IMR-90 (cell line): ENCODE measurements at regions not wholly inside any gene's neighbourhood (a gene's known extent, or its start where the extent isn't known, plus 50 kb on each side); places are given as distances from the start of the nearest gene placed in this dataset.
A peak's percentile ranks its signal among the peaks of the same experiment; 100 is the strongest.

Experiments
- ATAC-seq: fragments of 200-7000 bp; cut with Tn5 transposase; 2 replicates; pipeline ENCODE4 v1.9.1; 2020; ENCODE audit warnings: low read depth, mild to moderate bottlenecking, moderate library complexity
- BruUV-seq: library from RNA; stranded (reverse); fragments of 400-500 nt; replicated peaks from 2 replicates; lab custom pipeline; 2021; lab: Mats Ljungman, UMichigan
- CTCF ChIA-PET: fragments of 300-600 bp; formaldehyde crosslinking; extraction: SDS; loops from one replicate; lab custom pipeline; 2021; ENCODE audit warnings: antibody characterized with exemption; lab: Yijun Ruan, JAX
- POLR2A ChIA-PET: fragments of 300-600 bp; sonication (Branson Sonifier 250); formaldehyde crosslinking; loops from one replicate; lab custom pipeline; 2022; ENCODE audit warnings: antibody characterized with exemption; ENCODE audit not compliant: unreplicated experiment; lab: Charles Lee
- DNase-seq: peaks from one replicate; pipeline ENCODE4 v3.0.0; 2013
- H2AFZ ChIP-seq: replicated peaks from 2 replicates; pipeline ENCODE3; 2013; ENCODE audit warnings: low read length, mild to moderate bottlenecking; ENCODE audit not compliant: poor library complexity
- H2AK5ac ChIP-seq: 2 replicates; pipeline ENCODE4 v1.6.1; 2013; ENCODE audit warnings: low read depth, low read length, inconsistent platforms
- H2AK9ac ChIP-seq: replicated peaks from 2 replicates; pipeline ENCODE3; 2013; ENCODE audit warnings: mild to moderate bottlenecking, low read depth, low read length, moderate library complexity; ENCODE audit not compliant: poor library complexity
- H2BK120ac ChIP-seq: 2 replicates; pipeline ENCODE4 v1.6.1; 2013; ENCODE audit warnings: low read depth, low read length, inconsistent platforms
- H2BK15ac ChIP-seq: 3 replicates; pipeline ENCODE4 v1.6.1; 2013; ENCODE audit warnings: low read depth, low read length, inconsistent platforms
- H2BK20ac ChIP-seq: 2 replicates; pipeline ENCODE4 v1.6.1; 2013; ENCODE audit warnings: low read depth, mild to moderate bottlenecking, inconsistent platforms, low read length, moderate library complexity
- H2BK5ac ChIP-seq: 2 replicates; pipeline ENCODE4 v1.6.1; 2013; ENCODE audit warnings: mild to moderate bottlenecking, low read depth, low read length, inconsistent platforms; ENCODE audit not compliant: poor library complexity, severe bottlenecking
- H3K14ac ChIP-seq: replicated peaks from 2 replicates; pipeline ENCODE4 v1.6.1; 2013; ENCODE audit warnings: low read depth, low read length, inconsistent platforms
- H3K18ac ChIP-seq: 2 replicates; pipeline ENCODE4 v1.6.1; 2013; ENCODE audit warnings: low read depth, low read length, control low read depth
- H3K23ac ChIP-seq: 2 replicates; pipeline ENCODE4 v1.6.1; 2013; ENCODE audit warnings: low read depth, low read length, inconsistent platforms
- H3K27ac ChIP-seq: 2 replicates; pipeline ENCODE4 v1.5.1; 2013; ENCODE audit warnings: mild to moderate bottlenecking, control low read depth, low read length; ENCODE audit not compliant: insufficient read depth
- H3K27me3 ChIP-seq: 2 replicates; pipeline ENCODE4 v1.6.1; 2013; ENCODE audit warnings: low read length; ENCODE audit not compliant: control insufficient read depth, insufficient read depth
- H3K36me3 ChIP-seq: 2 replicates; pipeline ENCODE4 v1.6.1; 2013; ENCODE audit warnings: low read length, mixed read lengths; ENCODE audit not compliant: control insufficient read depth, insufficient read depth
- H3K4ac ChIP-seq: 2 replicates; pipeline ENCODE4 v1.6.1; 2013; ENCODE audit warnings: low read depth, low read length, inconsistent platforms
- H3K4me1 ChIP-seq: 2 replicates; pipeline ENCODE4 v1.6.1; 2013; ENCODE audit warnings: low read length, mixed read lengths; ENCODE audit not compliant: control insufficient read depth, insufficient read depth
- H3K4me2 ChIP-seq: 2 replicates; pipeline ENCODE4 v1.6.1; 2013; ENCODE audit warnings: low read depth, mild to moderate bottlenecking, control low read depth, low read length, moderate library complexity
- H3K4me3 ChIP-seq: 2 replicates; pipeline ENCODE4 v1.5.1; 2013; ENCODE audit warnings: low read depth, mild to moderate bottlenecking, control low read depth, low read length, moderate library complexity; ENCODE audit not compliant: insufficient read depth
- H3K56ac ChIP-seq: 2 replicates; pipeline ENCODE4 v1.6.1; 2013; ENCODE audit warnings: low read length, inconsistent platforms; ENCODE audit not compliant: insufficient read depth; ENCODE audit errors: extremely low read depth
- H3K79me1 ChIP-seq, 2 experiments: 2 replicates each; pipeline ENCODE4 v1.6.1; 2013; ENCODE audit warnings: low read length in 2 of 2, inconsistent platforms in 1 of 2, low read depth in 1 of 2
- H3K9ac ChIP-seq: 2 replicates; pipeline ENCODE4 v1.6.1; 2013; ENCODE audit warnings: low read depth, low read length, control low read depth
- H3K9me1 ChIP-seq: 2 replicates; pipeline ENCODE4 v1.6.1; 2013; ENCODE audit warnings: low read length, inconsistent platforms; ENCODE audit not compliant: insufficient read depth
- H3K9me3 ChIP-seq: 2 replicates; pipeline ENCODE4 v1.6.1; 2013; ENCODE audit warnings: low read length; ENCODE audit not compliant: control insufficient read depth, insufficient read depth
- H4K20me1 ChIP-seq: 2 replicates; pipeline ENCODE4 v1.6.1; 2013; ENCODE audit warnings: low read length, inconsistent platforms; ENCODE audit not compliant: insufficient read depth
- H4K5ac ChIP-seq: 2 replicates; pipeline ENCODE4 v1.6.1; 2013; ENCODE audit warnings: mild to moderate bottlenecking, low read depth, low read length, control low read depth
- H4K8ac ChIP-seq, 2 experiments: 2 replicates each; pipeline ENCODE4 v1.6.1; 2013; ENCODE audit warnings: low read depth in 2 of 2, low read length in 2 of 2, control low read depth in 1 of 2, inconsistent platforms in 1 of 2
- H4K91ac ChIP-seq: 2 replicates; pipeline ENCODE4 v1.6.1; 2013; ENCODE audit warnings: low read depth, low read length, inconsistent platforms; ENCODE audit not compliant: insufficient read depth
- ELK1 ChIP-seq: fragments of 150-350 bp; IDR thresholded peaks from 2 replicates; pipeline ENCODE4 v1.6.1; 2016; ENCODE audit warnings: low read depth, mild to moderate bottlenecking, low read length, moderate library complexity, borderline replicate concordance
- MAFK ChIP-seq: IDR thresholded peaks from 2 replicates; pipeline ENCODE4 v1.6.1; 2012; ENCODE audit warnings: low read depth, low read length, improper control_type of control experiment
- NFE2L2 ChIP-seq: fragments of 150-350 bp; IDR thresholded peaks from 2 replicates; pipeline ENCODE4 v1.6.1; 2016; ENCODE audit warnings: low read depth, mild to moderate bottlenecking, low read length
- WGBS, 2 experiments: methylation state at CpG; one replicate each; pipeline versions ENCODE4 v1.1.5 to v1.1.7; 2013; ENCODE audit warnings: missing lambda C conversion rate in 2 of 2; ENCODE audit not compliant: insufficient read length in 1 of 2; ENCODE audit errors: extremely low coverage in 2 of 2; 5-methylcytosine and 5-hydroxymethylcytosine counted together
- dilution Hi-C: fragments of 300-500 bp; cut with HindIII; formaldehyde crosslinking; loops from one replicate; pipeline ENCODE4 v1.14.3; 2018; ENCODE audit warnings: low sequenced_read_pairs; ENCODE audit not compliant: unreplicated experiment
- in situ Hi-C: fragments of 300-500 bp; cut with MboI; formaldehyde crosslinking; loops from 3 replicates; pipeline ENCODE4 v1.14.3; 2019; ENCODE audit warnings: low sequenced_read_pairs, inconsistent platforms, mixed read lengths
- intact Hi-C: fragments of 100-400 bp; cut with micrococcal nuclease; formaldehyde crosslinking; loops from 2 replicates; pipeline ENCODE4 v1.10.0; 2022

- H3K4me2 ChIP-seq = no peak overlapping the region
- dilution Hi-C loops = no loop called here
- no peak overlapping the region for H2BK20ac ChIP-seq
- ATAC-seq = no peak
- no peak overlapping the region for H3K4ac ChIP-seq
- H4K20me1 ChIP-seq = no peaks in the 10 kb centered on the region
- no TSS peak for BruUV-seq
- no peak overlapping the region for H3K56ac ChIP-seq
- no peaks in the 10 kb centered on the region for H3K36me3 ChIP-seq
- in situ Hi-C loops = no loop called here
- no peaks in the 10 kb centered on the region for H3K79me1 ChIP-seq
- no peak overlapping the region for H2AK9ac ChIP-seq
- intact Hi-C loops = no loop called here
- H2AK5ac ChIP-seq = no peak overlapping the region
- no peak overlapping the region for H4K8ac ChIP-seq
- H3K14ac ChIP-seq = no peak overlapping the region
- TF ChIP-seq MAFK = peak; percentile 77
- no peak for TF ChIP-seq NFE2L2
- no peak for TF ChIP-seq ELK1
- no CpG with 5 or more reads among the region's 1 CpG for WGBS, 2 experiments
- DNase-seq = no peak
- H3K27me3 ChIP-seq = no peaks in the 10 kb centered on the region
- H2BK5ac ChIP-seq = no peak overlapping the region
- no peak overlapping the region for H2AFZ ChIP-seq
- H3K4me3 ChIP-seq = no peak overlapping the region
- H4K5ac ChIP-seq = no peak overlapping the region
- no peaks in the 10 kb centered on the region for H3K9me1 ChIP-seq
- no peaks in the 10 kb centered on the region for H3K4me1 ChIP-seq
- ChIA-PET CTCF (no interaction called here), POLR2A (no interaction called here)
- H3K9me3 ChIP-seq = peaks cover 5% of the 10 kb centered on the region; the same call in 1 of the 2 replicates
- H3K18ac ChIP-seq = no peak overlapping the region
- no peak overlapping the region for H3K9ac ChIP-seq
- no peak overlapping the region for H3K27ac ChIP-seq
- no peak overlapping the region for H2BK120ac ChIP-seq
- no peak overlapping the region for H2BK15ac ChIP-seq
- H4K91ac ChIP-seq = no peak overlapping the region
- no peak overlapping the region for H3K23ac ChIP-seq
Measured at GRCh38 chr6:122248844-122249243, 150.6 kb upstream of the HSF2 start.
